ENCODE measurements at regions not wholly inside any gene's neighbourhood (a gene's known extent, or its start where the extent isn't known, plus 50 kb on each side); places are given as distances from the start of the nearest gene placed in this dataset.

GRCh38 chr12:68418137-68418460, 85.9 kb upstream of the MDM1 start:
- TF ChIP-seq, protein P1, sequence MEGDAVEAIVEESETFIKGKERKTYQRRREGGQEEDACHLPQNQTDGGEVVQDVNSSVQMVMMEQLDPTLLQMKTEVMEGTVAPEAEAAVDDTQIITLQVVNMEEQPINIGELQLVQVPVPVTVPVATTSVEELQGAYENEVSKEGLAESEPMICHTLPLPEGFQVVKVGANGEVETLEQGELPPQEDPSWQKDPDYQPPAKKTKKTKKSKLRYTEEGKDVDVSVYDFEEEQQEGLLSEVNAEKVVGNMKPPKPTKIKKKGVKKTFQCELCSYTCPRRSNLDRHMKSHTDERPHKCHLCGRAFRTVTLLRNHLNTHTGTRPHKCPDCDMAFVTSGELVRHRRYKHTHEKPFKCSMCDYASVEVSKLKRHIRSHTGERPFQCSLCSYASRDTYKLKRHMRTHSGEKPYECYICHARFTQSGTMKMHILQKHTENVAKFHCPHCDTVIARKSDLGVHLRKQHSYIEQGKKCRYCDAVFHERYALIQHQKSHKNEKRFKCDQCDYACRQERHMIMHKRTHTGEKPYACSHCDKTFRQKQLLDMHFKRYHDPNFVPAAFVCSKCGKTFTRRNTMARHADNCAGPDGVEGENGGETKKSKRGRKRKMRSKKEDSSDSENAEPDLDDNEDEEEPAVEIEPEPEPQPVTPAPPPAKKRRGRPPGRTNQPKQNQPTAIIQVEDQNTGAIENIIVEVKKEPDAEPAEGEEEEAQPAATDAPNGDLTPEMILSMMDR (IDR thresholded peaks at IDR 0.05; ENCODE audit: control extremely low read depth, extremely low read depth, low read depth, missing control alignments), result no peak
- DNase-seq (ENCODE audit: extremely low spot score), result no peak
- POLR2A ChIA-PET, result no interaction called here
- CTCF ChIA-PET, result interaction anchor here (1.1 to 1.2 kb wide), 2 partner anchors 31 to 36 kb away, joined by 3 read pairs; no protein-coding TSS in a partner anchor

DNA sequence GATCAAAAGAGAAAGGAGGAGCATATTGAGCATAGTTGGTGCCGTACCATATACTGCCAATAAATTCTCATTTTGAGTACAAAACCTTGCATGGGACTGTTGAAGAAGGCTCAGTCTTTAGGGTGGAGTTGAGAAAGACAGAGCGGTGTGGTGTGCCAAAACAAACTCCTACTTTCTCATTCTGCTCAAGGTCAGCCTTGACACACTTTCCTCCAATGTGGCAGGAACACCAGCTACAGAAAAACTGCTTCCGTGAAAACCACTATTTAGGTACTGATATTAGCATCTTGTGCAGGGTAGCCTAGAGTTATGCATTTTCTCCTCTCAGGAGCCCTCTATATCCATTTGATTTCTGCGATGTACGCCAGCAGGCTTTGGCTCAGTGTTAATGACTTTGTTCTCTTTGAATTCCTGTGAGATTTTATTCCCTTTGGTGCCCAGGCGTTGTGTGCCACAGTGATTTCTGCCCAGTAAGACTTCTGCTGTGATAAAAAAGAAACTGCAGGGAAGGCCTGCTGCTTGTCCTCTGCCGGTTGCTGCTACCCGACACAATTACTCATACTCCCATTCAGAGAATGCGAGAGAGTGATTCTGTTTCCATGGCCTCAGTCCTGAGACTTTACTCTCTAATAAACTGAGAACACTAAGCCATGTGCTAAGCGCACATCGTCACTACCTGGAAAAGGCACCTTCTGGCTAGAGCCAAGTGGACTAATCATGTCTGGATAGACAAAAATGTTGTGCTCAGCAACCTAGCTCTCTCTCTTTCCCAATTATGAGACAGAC, 88.3 kb upstream of the MDM1 start:
- ChIA-PET POLR2A (no interaction called here), CTCF (no interaction called here)
- DNase-seq (ENCODE audit: extremely low spot score), result no peak
- TF ChIP-seq, protein P1 (IDR thresholded peaks at IDR 0.05; ENCODE audit: control extremely low read depth, extremely low read depth, low read depth, missing control alignments), result no peak

GRCh38 chr12:68422159-68422558, 90.0 kb upstream of the MDM1 start:
- CTCF ChIA-PET, result interaction anchor here (1.4 kb wide), 1 partner anchor 9 kb away, joined by 3 read pairs; no protein-coding TSS in a partner anchor
- no peak for DNase-seq (ENCODE audit: extremely low spot score)
- POLR2A ChIA-PET, result interaction anchor here (0.7 kb wide), 1 partner anchor 92 kb away, joined by 3 read pairs; no protein-coding TSS in a partner anchor
- TF ChIP-seq, protein P1 (IDR thresholded peaks at IDR 0.05; ENCODE audit: control extremely low read depth, extremely low read depth, low read depth, missing control alignments), result no peak

DNA sequence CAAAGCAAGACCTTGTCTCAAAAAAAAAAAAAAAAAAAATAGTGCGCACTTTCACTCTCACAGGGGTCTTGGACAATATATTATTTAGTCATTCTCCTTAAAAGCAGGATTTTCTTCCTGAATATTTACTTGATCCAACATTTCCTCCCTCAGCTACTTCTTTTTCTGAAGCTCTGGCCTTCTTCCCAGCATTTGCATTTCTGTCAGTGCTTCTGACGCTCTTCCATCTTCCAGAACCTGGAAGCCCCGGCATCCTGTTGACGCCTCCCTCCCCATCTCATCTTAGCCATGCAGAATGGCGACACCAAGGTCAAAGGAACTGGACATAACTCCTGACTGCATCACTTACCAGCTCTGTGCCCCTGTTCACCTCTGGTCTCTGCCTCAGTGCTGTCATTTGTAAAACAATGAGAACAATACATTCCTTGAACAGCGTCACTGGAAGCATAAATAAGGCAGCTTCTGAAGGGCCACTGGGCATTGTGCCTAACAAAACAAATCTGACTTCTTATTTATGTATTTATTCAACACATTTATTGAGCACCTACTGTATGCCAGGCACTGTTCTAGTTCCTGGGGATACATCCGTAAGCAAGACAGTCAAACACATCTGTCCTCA, 90.9 kb upstream of the MDM1 start:
- DNase-seq (ENCODE audit: extremely low spot score), result no peak
- CTCF ChIA-PET, result interaction anchor here (1.4 to 1.6 kb wide), 2 partner anchors 8 to 12 kb away, joined by 3 to 4 read pairs; no protein-coding TSS in a partner anchor
- POLR2A ChIA-PET, result no interaction called here
- TF ChIP-seq, protein P1 (IDR thresholded peaks at IDR 0.05; ENCODE audit: control extremely low read depth, extremely low read depth, low read depth, missing control alignments), result no peak

DNA sequence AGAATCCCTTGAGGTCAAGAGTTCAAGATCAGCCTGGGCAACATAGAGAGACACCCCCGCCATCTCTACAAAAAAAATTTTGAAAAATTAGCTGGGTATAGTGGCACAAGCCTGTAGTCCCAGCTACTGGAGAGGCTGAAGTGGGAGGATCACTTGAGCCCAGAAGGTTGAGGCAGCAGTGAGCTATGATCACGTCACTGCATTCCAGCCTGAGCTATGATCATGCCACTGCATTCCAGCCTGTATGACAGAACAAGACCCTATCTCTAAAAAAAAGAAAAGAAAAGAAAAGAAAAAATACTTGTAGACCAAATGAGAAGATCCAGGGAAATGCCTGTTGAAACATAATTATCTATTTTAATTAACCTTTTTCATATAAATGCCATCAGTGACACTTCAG, 93.8 kb upstream of the MDM1 start:
- DNase-seq (ENCODE audit: extremely low spot score), result no peak
- POLR2A ChIA-PET, result no interaction called here
- TF ChIP-seq, protein P1 (IDR thresholded peaks at IDR 0.05; ENCODE audit: control extremely low read depth, extremely low read depth, low read depth, missing control alignments), result no peak
- CTCF ChIA-PET, result interaction anchor here (1.0 to 1.4 kb wide), 2 partner anchors 10 to 24 kb away, joined by 3 to 6 read pairs; no protein-coding TSS in a partner anchor

- ChIA-PET POLR2A (no interaction called here), CTCF (interaction anchor here (0.7 kb wide), 1 partner anchor 80 kb away, joined by 3 read pairs; no protein-coding TSS in a partner anchor)
- TF ChIP-seq, protein P1 (IDR thresholded peaks at IDR 0.05; ENCODE audit: control extremely low read depth, extremely low read depth, low read depth, missing control alignments), result no peak
- DNase-seq (ENCODE audit: extremely low spot score), result no peak
These were observed 96.0 kb upstream of the MDM1 start for GRCh38 chr12:68428211-68428610.
